ENCODE measurements at regions not wholly inside any gene's neighbourhood (a gene's known extent, or its start where the extent isn't known, plus 50 kb on each side); places are given as distances from the start of the nearest gene placed in this dataset.

DNA sequence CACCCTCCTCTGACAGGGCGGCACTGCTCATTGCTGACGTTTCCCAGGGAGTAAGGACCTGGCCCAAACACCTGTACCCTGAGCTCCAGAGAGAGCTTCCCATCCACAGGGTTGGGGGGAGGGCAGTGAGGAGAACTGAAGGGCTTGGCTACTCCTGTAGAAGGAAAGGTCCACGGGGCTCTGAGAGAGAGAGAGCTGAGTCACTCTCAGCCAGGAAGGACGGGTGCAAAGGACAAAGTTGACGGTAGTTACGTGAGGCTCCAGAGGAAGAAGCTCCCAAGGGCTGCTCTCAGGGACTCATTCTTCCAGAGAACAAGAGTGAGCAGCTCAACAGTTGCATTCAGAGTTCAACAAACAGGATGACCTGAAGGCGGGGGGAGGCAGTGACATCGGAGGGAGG is 852.5 kb downstream of the GALR1 start:
- TF ChIP-seq REPIN1 (CRISPR knock-in tag; IDR thresholded peaks at IDR 0.05; ENCODE audit: borderline replicate concordance, low read depth): no peak
- TF ChIP-seq ZZZ3 (CRISPR knock-in tag; IDR thresholded peaks at IDR 0.05; ENCODE audit: borderline replicate concordance): no peak
- no peak for TF ChIP-seq ESRRA (CRISPR knock-in tag; IDR thresholded peaks at IDR 0.05; ENCODE audit: low read depth)
- TF ChIP-seq JUN (CRISPR knock-in tag; IDR thresholded peaks at IDR 0.05): no peak

Data from HepG2 (cell line).